MM.1S (cell line): ENCODE measurements at regions not wholly inside any gene's neighbourhood (a gene's known extent, or its start where the extent isn't known, plus 50 kb on each side); places are given as distances from the start of the nearest gene placed in this dataset.

Experiments used
- CTCF ChIP-seq: fragments of 300-600 bp; sonication (generic); IDR thresholded peaks from 2 replicates; pipeline ENCODE4 v1.5.1; 2016; ENCODE audit warnings: antibody characterized with exemption, low read length, mixed read lengths
- EZH2 ChIP-seq: fragments of 300-600 bp; sonication (generic); optimal IDR thresholded peaks from 2 replicates; pipeline ENCODE3; 2017; ENCODE audit warnings: low read depth, mild to moderate bottlenecking, antibody characterized with exemption, low read length, mixed read lengths
- EZH2phosphoT487 ChIP-seq: fragments of 300-600 bp; sonication (generic); IDR thresholded peaks from 2 replicates; pipeline ENCODE4 v1.6.1; 2018; ENCODE audit warnings: antibody characterized with exemption, low read length

GRCh38 chr16:85252461-85252860 is 140.2 kb upstream of the CIBAR2 start:
- no peak for TF ChIP-seq EZH2
- TF ChIP-seq CTCF = no peak
- no peak for TF ChIP-seq EZH2phosphoT487
